Endothelial cell of umbilical vein (primary cell): ENCODE measurements at regions not wholly inside any gene's neighbourhood (a gene's known extent, or its start where the extent isn't known, plus 50 kb on each side); places are given as distances from the start of the nearest gene placed in this dataset.

ENCODE experiments used
- BruUV-seq: library from RNA; stranded (reverse); fragments of 400-500 nt; replicated peaks from 2 replicates; lab custom pipeline; 2021; lab: Mats Ljungman, UMichigan
- CTCF ChIA-PET: fragments of 300-600, 350-600 bp; sonication (Branson Sonifier 250); formaldehyde crosslinking; loops from one replicate; lab custom pipeline; 2021; ENCODE audit warnings: antibody characterized with exemption, inconsistent platforms; lab: Charles Lee
- POLR2A ChIA-PET: fragments of 300-600, 350-600 bp; sonication (Branson Sonifier 250); formaldehyde crosslinking; loops from one replicate; lab custom pipeline; 2021; ENCODE audit warnings: antibody characterized with exemption, inconsistent platforms; lab: Charles Lee
- DNase-seq: peaks from one replicate; pipeline ENCODE4 v3.0.0-alpha.2; 2011; ENCODE audit warnings: low read depth, low spot score
- FAIRE-seq: peaks from 2 replicates; lab custom pipeline; 2011; peaks lifted over from hg19 to GRCh38; lab: Jason Lieb, UNC
- H2AFZ ChIP-seq: 2 replicates; pipeline ENCODE4 v1.6.0; 2012; ENCODE audit warnings: low read depth, low read length, control low read depth, inconsistent platforms
- H3K27ac ChIP-seq: 2 replicates; pipeline ENCODE4 v1.5.1; 2011; ENCODE audit warnings: low read depth, mild to moderate bottlenecking, control low read depth, low read length, moderate library complexity; ENCODE audit not compliant: insufficient read depth
- H3K27me3 ChIP-seq, 2 experiments: 2 replicates each; pipeline versions ENCODE4 v1.6.0 to v1.6.1; 2011; ENCODE audit warnings: low read length in 2 of 2, mixed read lengths in 1 of 2; ENCODE audit not compliant: control insufficient read depth in 2 of 2, insufficient read depth in 2 of 2
- H3K36me3 ChIP-seq, 2 experiments: 2 replicates in 1 of 2; 3 replicates in 1 of 2; pipeline ENCODE4 v1.5.1; 2011; ENCODE audit warnings: low read length in 2 of 2, mild to moderate bottlenecking in 1 of 2, moderate library complexity in 1 of 2; ENCODE audit not compliant: control insufficient read depth in 2 of 2, insufficient read depth in 2 of 2; ENCODE audit errors: extremely low read depth in 1 of 2
- H3K4me1 ChIP-seq: 3 replicates; pipeline ENCODE4 v1.5.1; 2011; ENCODE audit warnings: mild to moderate bottlenecking, low read length; ENCODE audit not compliant: control insufficient read depth, insufficient read depth; ENCODE audit errors: extremely low read depth
- H3K4me2 ChIP-seq: 2 replicates; pipeline ENCODE4 v1.6.1; 2011; ENCODE audit warnings: low read length, control low read depth, mixed read lengths; ENCODE audit not compliant: insufficient read depth
- H3K4me3 ChIP-seq, 3 experiments: fragments of 200-600 bp in 1 of 3; sonication (generic), shearing (Covaris generic) in 1 of 3; replicated peaks in 1 of 3; 2 replicates each; pipeline ENCODE4 v1.5.1; 2011 to 2016; ENCODE audit warnings: control low read depth in 3 of 3, low read length in 3 of 3, mild to moderate bottlenecking in 2 of 3, inconsistent platforms in 1 of 3, low read depth in 1 of 3, moderate library complexity in 1 of 3; ENCODE audit not compliant: insufficient read depth in 1 of 3
- H3K79me2 ChIP-seq: 2 replicates; pipeline ENCODE4 v1.6.0; 2012; ENCODE audit warnings: low read length, inconsistent platforms; ENCODE audit not compliant: control insufficient read depth, insufficient read depth
- H3K9ac ChIP-seq: replicated peaks from 2 replicates; pipeline ENCODE3; 2011; ENCODE audit warnings: low read length, control low read depth; ENCODE audit not compliant: insufficient read depth; ENCODE audit errors: extremely low read depth
- H3K9me1 ChIP-seq: replicated peaks from 3 replicates; pipeline ENCODE4 v1.6.0; 2011; ENCODE audit warnings: mild to moderate bottlenecking, low read length; ENCODE audit not compliant: control insufficient read depth, insufficient read depth; ENCODE audit errors: extremely low read depth
- H3K9me3 ChIP-seq: replicated peaks from 2 replicates; pipeline ENCODE4 v1.5.1; 2012; ENCODE audit warnings: low read length, inconsistent platforms; ENCODE audit not compliant: control insufficient read depth, insufficient read depth
- H4K20me1 ChIP-seq: replicated peaks from 2 replicates; pipeline ENCODE3; 2011; ENCODE audit warnings: mild to moderate bottlenecking, low read length; ENCODE audit not compliant: control insufficient read depth, insufficient read depth; ENCODE audit errors: extremely low read depth
- FOS ChIP-seq: IDR thresholded peaks from 2 replicates; pipeline ENCODE4 v1.6.1; 2011; ENCODE audit warnings: mild to moderate bottlenecking, low read length, moderate library complexity, borderline replicate concordance; ENCODE audit not compliant: insufficient read depth
- GATA2 ChIP-seq: IDR thresholded peaks from 2 replicates; pipeline ENCODE4 v1.7.0; 2011; ENCODE audit warnings: low read depth, mild to moderate bottlenecking, moderate library complexity, mixed read lengths, low read length; ENCODE audit not compliant: insufficient read length, insufficient read depth
- JUN ChIP-seq: IDR thresholded peaks from 2 replicates; pipeline ENCODE4 v1.6.1; 2011; ENCODE audit warnings: borderline replicate concordance, low read depth; ENCODE audit not compliant: insufficient read length, insufficient read depth
- MYC ChIP-seq: IDR thresholded peaks from one replicate; pipeline ENCODE4 v1.6.1; 2011; ENCODE audit warnings: mild to moderate bottlenecking, low read depth, low read length
- POLR2A ChIP-seq: IDR thresholded peaks from 2 replicates; pipeline ENCODE4 v1.6.1; 2012; ENCODE audit warnings: low read depth, mild to moderate bottlenecking, control low read depth, low read length
- dilution Hi-C: fragments of 300-500 bp; cut with MboI; formaldehyde crosslinking; loops from one replicate; pipeline ENCODE4 v1.15.0; 2019; ENCODE audit warnings: low sequenced_read_pairs; ENCODE audit not compliant: extremely low pct_ligation_motif_present
- intact Hi-C: fragments of 100-400 bp; cut with micrococcal nuclease; formaldehyde crosslinking; loops from one replicate; pipeline ENCODE4 v1.10.0; 2022

DNA sequence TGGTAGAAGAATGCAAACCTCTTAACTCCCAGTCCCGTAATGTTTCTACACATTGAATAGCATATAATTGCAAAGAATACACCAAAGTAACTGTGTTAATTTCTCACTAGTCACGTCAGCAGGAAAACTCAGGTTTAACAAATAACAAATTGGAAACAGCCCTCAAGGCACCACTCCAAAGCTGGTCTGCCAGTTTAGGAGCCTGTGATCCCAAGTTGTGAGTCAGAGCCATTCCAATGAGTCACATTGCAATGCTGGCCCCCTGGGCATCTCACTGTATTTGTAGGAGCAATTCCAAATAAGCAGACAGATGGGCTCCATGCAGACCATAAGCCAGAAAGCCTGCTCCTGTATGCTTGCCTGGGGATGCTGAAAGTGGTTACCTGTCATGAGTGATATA lies 143.2 kb upstream of the SETBP1 start:
- H3K9ac ChIP-seq, result no peak overlapping the region
- no peak overlapping the region for H3K4me2 ChIP-seq
- DNase-seq, result peak; percentile 81
- no peaks in the 10 kb centered on the region for H3K9me1 ChIP-seq
- TF ChIP-seq JUN (peak; percentile 41), FOS (no peak), MYC (no peak)
- H4K20me1 ChIP-seq, result no peaks in the 10 kb centered on the region
- H2AFZ ChIP-seq, result no peak overlapping the region
- FAIRE-seq, result no peak
- H3K27me3 ChIP-seq, result no peaks in the 10 kb centered on the region
- no peaks in the 10 kb centered on the region for H3K79me2 ChIP-seq
- intact Hi-C loops, result no loop called here
- POLR2A ChIA-PET, result no interaction called here
- no peaks in the 10 kb centered on the region for H3K9me3 ChIP-seq
- dilution Hi-C loops, result no loop called here
- CTCF ChIA-PET, result no interaction called here
- no peak overlapping the region for H3K4me3 ChIP-seq
- H3K27ac ChIP-seq, result no peak overlapping the region
- H3K4me1 ChIP-seq, result no peaks in the 10 kb centered on the region
- no TSS peak for BruUV-seq
- H3K36me3 ChIP-seq, result no peaks in the 10 kb centered on the region

GRCh38 chr18:44539926-44540325 lies 140.8 kb upstream of the SETBP1 start:
- H4K20me1 ChIP-seq, result no peaks in the 10 kb centered on the region
- H3K36me3 ChIP-seq, result no peaks in the 10 kb centered on the region
- dilution Hi-C loops, result no loop called here
- no peaks in the 10 kb centered on the region for H3K27me3 ChIP-seq
- H3K9ac ChIP-seq, result no peak overlapping the region
- ChIA-PET POLR2A (no interaction called here), CTCF (no interaction called here)
- no peak for FAIRE-seq
- no peak overlapping the region for H2AFZ ChIP-seq
- H3K79me2 ChIP-seq, result no peaks in the 10 kb centered on the region
- no peak overlapping the region for H3K4me3 ChIP-seq
- no peaks in the 10 kb centered on the region for H3K9me1 ChIP-seq
- no peaks in the 10 kb centered on the region for H3K4me1 ChIP-seq
- no peak for DNase-seq
- H3K4me2 ChIP-seq, result no peak overlapping the region
- TF ChIP-seq FOS (no peak), GATA2 (no peak), POLR2A (no peak), MYC (no peak)
- BruUV-seq, result no TSS peak
- no peaks in the 10 kb centered on the region for H3K9me3 ChIP-seq
- intact Hi-C loops, result no loop called here
- H3K27ac ChIP-seq, result no peak overlapping the region
